IPS DF 4.7 (cell line): ENCODE measurements at regions not wholly inside any gene's neighbourhood (a gene's known extent, or its start where the extent isn't known, plus 50 kb on each side); places are given as distances from the start of the nearest gene placed in this dataset.
"Not testable (repeated sequence)": the region's sequence is repeated elsewhere in the genome, so short reads cannot be mapped to it uniquely, and the experiment has no call there.

Experiments
- DNase-seq: peaks from one replicate; pipeline ENCODE4 v3.0.0-alpha.2; 2013; ENCODE audit warnings: low spot score; ENCODE audit errors: extremely low read depth

DNA sequence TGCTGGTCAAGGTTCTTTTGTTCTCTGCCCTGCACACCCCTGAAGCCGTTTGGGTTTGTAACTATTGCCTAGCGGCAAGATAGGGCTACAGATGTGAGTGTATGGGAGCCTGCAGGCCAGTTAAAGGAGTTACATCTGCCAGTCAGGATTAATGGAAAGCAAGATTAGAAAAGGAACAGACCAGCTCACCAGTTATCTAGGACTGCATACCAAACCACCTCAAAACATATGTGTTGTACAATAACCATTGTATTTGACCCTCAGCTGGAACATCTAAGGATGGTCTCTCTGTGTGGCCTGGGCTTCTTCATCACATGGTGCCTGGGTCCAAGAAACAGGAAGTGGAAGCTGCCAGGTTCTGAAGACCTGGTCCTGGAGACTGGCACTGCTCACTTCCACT lies 52.5 kb upstream of the FBXO28 start:
- DNase-seq, result no peak

DNA sequence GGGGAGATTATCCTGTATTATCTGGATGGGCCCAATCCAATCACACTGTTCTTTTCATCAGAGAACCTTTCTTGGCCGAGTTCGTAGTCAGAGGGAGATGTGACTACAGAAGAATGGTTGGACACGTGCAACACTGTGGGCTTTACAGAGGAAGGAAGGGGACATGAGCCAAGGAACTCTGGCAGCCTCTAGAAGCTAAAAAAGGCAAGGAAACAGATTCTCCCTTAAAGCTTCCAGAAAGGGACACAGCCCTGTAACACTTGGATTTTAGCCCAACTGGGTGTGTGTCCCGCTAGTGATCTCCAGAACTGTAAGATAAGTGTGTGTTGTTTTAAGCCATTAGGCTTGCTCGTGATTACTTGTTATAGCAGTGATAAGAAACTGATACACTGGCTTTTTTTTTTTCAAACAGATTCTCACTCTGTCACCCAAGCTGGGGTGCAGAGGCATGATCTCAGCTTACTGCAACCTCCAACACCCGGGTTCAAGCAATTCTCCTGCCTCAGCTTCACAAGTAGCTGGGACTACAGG lies 53.9 kb upstream of the FBXO28 start:
- no peak for DNase-seq

DNA sequence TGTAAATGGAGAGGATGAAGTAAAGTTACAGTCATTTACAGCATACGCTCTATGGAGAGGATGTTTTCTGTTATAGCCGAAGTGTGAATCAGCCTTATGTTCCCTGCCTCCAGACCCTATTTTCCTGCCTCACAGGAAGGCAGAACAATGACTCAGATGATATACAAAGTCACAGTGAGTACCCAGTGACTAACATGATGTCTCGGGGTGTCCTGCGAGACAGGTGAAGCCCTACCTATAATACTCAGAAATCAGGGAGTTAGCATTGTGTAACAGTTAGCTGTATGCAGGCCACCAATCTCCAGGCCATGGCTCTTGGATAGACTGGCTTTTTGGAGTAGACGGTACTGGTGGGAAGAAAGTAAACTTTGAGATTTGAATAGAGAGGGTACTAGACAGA lies 55.6 kb upstream of the FBXO28 start:
- no peak for DNase-seq

DNA sequence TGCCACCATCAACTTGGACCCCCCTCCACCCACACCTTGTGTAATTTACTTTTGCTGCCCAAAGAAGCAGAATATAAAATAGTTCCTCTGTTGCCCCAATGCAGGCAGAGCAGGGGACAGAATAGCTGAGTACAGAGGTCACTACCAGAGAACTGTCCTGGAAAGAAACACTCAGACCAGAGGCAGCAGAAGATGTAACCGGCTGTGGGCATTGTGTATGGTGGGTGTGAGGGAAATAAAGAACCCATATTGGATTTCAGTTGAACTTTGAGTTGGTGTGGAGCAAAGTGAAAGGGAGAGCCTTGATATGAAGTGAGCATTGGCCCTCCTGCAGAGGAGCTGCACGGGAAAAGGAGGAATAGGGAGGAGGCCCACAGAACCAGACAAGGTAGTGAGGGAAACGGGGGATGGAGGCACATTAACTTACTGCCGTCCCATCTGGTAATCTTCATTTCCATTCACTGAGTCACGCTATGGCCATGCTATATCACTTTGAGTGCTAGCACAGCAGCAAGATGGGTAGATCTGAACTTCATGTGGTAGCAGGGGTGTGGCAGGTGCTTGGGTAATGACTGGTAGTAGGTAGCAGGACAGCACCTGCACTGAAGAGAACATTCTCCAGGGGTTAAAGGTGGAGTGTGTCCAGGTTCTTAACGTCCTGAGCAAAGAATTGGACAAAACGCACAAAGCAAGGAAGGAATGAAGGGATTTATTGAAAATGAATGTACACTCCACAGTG lies 56.3 kb upstream of the FBXO28 start:
- no peak for DNase-seq

DNA sequence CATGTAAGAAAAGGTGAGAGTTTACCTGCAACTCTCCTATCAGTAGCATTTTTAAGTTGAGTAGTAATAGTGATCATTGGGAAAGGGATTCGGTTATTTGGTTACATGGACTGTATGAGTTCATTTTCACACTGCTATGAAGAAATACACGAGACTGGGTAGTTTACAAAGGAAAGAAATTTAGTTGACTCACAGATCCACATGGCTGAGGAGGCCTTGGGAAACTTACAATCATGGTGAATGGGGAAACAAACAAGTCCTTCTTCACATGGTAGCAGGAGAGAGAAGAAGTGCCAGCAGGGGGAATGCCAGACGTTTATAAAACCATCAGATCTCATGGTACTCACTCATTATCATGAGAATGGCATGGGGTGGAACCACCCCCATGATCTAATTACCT lies 59.3 kb upstream of the FBXO28 start:
- DNase-seq, result no peak

DNA sequence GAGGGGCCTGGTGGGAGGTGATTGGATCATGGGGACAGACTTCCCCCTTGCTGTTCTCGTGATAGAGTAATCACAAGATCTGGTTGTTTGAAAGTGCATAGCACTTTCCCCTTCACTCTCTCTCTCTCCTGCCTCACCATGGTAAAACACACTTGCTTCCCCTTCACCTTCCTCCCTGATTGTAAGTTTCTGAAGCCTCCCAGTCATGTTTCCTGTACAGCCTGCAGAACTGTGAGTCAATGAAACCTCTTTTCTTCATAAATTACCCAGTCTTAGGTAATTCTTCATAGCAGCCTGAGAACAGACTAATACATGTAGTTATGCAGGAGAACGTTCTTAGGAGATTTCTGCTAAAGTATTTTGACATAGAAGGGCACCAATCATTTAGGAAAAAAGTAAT lies 59.9 kb upstream of the FBXO28 start:
- DNase-seq, result no peak

DNA sequence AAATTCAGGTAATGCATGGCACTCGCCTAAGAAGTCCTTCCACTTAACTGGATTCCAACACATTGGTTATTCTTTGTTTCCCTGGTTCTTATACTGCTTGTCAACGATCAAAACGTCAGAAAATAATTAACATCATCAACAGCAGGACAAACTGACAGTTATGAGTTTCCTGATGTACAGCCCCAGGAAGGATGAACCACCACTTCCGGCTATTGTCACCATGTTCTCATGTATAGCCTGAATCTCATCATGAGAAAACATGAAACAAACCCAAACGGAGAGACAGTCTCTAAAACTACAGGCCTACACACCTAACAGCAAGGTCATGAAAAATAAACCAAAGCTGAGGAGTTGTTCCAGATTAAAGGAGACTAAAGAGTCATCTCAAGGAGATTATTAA lies 60.5 kb upstream of the FBXO28 start:
- DNase-seq, result no peak

DNA sequence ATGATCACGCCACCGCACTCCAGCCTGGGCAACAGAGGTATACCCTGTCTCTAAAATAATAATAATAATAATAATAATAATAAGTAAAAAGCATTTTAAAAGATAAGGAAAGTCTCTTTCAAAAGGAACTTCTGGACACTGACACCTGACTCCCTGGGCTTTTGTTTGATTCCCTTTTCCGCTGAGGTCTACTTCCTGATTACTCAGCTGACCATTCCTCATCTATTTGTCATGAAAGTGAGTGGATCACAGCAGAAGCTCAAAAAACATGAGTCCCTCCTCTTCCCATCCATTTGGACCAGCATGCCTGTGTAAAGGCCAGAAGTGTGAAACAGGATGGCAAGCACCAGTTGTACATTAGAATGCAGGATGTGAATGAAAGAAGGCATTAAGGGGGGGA lies 61.1 kb upstream of the FBXO28 start:
- DNase-seq, result no peak

DNA sequence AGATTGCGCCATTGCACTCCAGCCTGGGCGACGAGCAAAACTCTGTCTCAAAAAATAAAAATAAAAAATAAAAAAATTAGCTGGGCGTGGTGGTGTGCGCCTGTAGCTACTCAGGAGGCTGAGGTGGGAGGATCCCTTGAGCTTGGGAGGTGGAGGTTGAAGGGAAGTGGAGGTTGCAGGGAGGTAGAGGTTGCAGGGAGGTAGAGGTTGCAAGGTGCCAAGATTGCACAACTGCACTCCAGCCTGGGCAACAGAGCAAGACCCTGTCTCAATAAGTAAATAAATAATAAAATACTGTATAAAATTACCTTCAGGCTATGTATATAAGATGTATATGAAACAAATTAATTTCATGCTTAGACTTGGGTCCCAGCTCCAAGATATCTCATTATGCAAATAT lies 62.1 kb upstream of the FBXO28 start:
- not testable (repeated sequence) for DNase-seq

DNA sequence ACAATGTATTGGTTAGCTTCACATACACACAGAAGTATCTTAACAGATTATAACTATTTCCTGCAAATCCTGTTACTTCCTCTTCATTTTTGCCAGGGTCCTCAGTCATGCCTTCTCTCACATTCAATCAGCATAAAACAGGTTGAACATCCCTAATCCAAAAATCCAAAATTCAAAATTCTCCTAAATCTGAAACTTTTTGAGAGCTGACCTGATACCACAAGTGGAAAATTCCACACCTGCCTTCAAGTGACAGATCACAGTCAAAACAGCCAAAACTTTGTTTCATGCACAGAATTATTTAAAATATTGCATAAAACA lies 62.9 kb upstream of the FBXO28 start:
- no peak for DNase-seq

DNA sequence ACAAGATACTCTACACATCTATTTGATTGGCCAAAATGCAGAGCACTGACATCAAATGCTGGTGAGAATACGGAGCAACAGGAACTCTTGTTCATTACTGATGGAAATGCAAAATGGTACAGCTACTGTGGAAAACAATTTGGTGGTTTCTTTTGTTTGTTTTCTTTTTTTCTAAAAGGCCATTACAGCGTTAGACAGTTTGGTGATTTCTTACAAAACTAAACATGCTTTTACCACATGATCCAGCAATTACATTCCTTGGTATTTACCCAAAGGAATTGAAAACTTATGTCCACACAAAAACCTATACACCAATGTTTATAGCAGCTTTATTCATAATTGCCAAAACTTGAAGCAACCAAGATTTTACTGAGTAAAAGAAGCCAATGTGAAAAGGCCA lies 66.4 kb upstream of the FBXO28 start:
- no peak for DNase-seq

DNA sequence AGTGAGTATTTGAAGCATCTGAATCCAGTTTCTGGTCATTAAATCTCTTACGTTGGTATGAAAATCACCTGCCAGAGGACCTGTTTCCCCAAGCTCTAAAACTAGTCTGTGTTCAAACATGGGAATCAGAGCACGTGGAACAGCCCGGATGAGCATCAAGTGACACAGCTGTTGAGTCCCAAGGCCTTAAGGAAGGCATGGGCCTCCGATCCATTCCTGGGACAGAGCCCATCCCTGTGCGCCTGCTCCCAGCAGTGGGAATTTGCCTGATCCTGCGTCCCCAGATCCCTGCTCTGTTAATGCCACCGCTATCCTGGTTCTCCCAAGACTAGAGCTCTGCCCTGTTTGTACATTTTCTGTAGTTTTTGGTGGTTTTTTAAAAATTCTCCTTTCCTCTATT lies 68.4 kb upstream of the FBXO28 start:
- no peak for DNase-seq

DNA sequence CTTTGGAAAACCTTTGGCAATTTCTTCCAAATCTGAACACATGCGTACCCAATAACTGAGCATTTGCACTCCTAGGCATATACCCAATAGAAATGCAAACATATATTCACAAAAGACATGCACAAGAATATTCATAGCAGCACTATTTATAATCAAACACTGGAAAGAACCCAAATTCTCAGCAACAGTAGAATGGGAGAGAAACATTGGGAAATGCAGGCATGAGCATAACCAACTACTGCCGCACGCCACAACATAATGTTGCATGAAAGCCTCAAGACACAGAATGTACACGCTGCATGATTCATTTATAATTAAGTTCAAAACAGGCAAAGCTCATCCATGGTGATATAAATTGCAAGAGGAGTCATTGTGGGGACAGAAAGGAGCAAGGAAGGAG lies 69.5 kb upstream of the FBXO28 start:
- no peak for DNase-seq

DNA sequence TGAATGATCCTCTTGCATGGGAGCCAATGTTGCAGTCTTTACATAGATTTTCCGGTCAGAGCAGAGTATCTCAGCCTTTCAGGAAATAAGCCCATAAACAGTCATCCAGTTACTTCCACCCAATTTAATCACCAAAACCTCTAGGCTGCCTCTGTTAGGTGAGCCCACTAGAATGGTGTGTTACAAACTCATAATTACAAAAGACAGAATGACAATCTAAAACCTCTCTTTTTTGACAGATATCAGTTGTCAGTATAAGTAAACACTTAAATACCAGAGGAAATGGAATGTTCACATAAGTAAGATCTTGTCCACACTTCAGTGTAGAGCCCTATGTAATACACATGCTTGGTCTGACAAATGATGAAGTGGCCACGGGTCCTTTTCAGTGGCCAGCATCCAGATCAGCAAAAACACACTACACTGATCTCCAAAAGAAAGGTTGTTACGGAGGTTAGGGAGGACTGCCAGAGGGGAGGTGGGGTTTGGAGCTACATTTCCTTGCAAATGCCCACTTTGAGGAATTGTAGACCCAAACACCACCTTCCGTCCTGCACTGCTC lies 71.3 kb upstream of the FBXO28 start:
- DNase-seq, result no peak

DNA sequence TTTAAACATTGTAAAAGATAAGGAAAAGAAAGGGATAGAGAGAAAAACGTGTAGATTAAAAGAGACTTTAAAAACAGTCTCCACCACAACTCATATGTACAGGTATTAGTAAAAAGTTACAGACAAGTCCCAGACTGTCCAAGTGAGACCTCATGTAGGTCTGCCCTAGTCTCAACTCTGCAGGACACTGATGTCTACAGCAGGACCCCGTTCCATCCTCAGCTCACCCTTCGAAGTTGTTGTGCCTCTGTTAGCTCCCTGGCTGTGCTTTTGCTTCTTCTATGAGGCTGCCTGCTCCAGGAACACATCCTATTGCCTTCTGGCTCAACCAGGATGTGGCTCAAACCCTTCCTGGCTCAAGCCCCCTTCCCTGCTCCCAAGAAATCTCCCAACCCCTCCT lies 72.9 kb upstream of the FBXO28 start:
- no peak for DNase-seq

DNA sequence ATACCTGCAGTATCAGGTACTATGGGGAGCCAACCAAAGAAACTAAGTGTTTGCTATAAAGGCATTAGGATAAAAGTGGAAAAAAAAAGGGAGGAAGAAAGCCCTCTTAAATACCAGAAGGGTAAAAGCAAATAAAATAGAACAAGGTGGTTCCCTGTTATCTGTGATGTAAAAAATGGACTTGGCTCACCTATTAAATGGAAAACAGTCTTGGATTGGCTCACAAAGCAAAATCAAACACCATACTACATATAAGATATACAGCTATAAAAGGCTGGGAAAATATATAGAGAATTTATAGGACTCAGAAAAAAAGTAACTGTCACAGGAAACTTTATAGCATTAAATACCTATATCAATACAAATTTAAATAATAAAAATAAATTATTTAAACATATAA lies 73.5 kb upstream of the FBXO28 start:
- DNase-seq, result not testable (repeated sequence)

DNA sequence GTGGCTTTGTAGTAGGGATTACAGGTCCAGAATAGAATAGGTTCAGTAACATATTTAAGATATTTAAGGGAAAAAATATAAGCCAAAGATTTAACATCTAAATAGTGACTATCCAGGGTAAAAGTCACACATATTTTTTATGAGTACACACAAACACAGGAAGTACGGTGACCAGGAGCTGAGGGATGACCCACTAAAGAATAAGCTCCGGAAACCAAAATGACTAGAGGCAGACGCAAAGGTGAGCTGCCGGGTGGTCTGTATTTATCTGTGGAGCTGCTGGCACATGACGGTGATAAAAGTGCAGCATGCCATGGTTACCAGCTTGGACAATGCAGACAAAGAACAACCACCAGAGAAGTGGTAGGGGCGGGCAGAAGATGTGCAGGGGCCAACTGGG lies 73.9 kb upstream of the FBXO28 start:
- not testable (repeated sequence) for DNase-seq

DNA sequence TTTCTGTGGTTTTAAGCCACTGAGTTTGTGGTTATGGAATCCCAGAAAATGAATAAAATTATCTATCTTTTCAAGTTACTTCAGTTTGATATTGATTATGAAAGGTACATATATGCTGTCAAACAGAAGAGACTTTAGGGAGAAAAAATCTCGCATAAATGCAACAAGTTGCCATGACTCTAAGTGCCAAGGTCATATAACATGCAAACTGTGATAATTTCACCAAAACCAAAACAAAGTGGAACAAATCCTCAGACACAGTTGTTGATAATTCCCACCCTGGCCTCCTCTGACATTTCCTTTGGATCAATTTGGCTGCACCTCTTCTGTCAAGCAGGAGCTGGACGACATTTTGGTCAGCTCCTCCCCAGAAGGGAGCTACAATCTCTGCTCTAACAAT lies 75.1 kb upstream of the FBXO28 start:
- not testable (repeated sequence) for DNase-seq

DNA sequence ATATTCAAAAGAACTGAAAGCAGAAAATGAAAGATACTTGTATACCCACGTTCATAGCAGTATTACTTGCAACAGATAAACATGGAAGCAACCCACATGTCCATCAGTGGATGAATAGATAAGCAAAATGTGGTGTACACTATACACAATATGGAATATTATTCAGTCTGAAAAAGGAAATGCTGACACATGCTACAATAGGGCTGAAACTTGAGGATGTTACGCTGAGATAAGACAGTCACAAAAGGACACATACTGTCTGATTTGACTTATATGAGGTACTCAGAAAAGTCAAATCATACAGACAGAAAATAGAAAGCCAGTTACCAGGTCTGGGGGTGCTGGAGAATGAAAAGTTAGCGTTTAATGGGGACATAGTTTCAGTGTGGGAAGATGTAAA lies 76.5 kb upstream of the FBXO28 start:
- not testable (repeated sequence) for DNase-seq

DNA sequence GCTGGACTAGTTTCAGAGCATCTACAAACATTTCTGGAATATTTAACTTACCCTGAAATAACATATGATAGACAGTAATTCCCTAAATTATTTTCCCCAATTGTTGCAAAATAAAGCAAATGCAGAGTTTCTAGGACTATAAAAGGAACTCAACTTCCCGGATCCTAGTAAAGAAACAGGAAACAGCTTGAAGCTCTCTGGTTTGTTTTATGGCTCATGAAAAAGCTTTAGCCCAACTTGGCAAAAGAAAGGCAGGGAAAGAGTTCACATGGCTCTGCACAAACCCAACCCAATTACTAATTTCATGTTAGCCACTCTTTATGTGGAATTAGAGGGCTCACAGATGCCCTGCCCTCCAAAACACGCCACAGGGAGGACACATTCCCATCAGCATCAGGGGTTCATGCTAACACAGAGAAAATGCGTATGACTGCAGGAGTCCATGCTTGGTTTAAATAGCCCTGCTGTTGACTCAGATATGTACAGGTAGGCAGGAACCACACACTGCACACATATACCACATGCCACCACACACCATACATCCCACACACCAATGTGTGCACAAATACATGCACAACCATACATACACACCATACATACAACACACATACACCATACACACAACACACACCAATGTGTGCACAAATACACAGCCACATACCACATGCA lies 81.2 kb upstream of the FBXO28 start:
- not testable (repeated sequence) for DNase-seq

DNA sequence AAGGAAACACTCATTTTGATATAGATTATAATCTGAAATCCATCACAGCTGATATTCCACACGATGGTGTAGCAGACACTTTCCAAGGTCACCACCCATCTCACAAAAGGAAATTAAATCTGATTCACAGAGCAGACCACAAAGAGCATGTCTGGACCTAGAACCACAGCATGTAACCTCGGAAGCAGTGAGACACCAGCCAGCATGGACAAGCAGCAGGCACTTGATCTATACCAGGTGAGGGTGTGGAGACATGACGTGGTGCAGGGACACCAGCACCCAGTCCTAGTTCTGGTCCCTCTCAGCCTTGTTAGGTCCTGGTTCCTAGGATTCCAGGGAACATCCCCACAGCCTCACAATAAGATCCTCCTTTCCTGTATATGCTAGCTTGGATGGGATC lies 81.9 kb upstream of the FBXO28 start:
- DNase-seq, result not testable (repeated sequence)

DNA sequence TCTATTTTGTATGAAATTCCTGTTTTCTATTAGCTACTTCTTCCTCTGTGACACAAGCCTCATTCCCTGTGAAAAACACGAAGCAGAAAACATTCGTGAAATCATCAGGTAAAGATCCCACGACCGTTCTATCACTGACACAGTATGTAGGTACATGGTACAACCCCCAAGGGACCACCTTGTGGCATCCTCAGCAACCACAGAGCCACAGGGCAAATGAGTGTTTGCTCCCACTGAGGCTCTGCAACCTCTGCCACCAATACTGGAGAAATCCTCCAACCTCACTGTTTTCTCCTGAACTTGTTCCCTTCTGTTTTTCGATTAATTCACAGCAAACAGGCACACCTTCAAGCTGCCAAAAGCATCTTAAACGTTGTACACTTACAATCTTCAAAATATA lies 83.7 kb upstream of the FBXO28 start:
- DNase-seq, result not testable (repeated sequence)
